ENCODE measurements at regions not wholly inside any gene's neighbourhood (a gene's known extent, or its start where the extent isn't known, plus 50 kb on each side); places are given as distances from the start of the nearest gene placed in this dataset.

DNA sequence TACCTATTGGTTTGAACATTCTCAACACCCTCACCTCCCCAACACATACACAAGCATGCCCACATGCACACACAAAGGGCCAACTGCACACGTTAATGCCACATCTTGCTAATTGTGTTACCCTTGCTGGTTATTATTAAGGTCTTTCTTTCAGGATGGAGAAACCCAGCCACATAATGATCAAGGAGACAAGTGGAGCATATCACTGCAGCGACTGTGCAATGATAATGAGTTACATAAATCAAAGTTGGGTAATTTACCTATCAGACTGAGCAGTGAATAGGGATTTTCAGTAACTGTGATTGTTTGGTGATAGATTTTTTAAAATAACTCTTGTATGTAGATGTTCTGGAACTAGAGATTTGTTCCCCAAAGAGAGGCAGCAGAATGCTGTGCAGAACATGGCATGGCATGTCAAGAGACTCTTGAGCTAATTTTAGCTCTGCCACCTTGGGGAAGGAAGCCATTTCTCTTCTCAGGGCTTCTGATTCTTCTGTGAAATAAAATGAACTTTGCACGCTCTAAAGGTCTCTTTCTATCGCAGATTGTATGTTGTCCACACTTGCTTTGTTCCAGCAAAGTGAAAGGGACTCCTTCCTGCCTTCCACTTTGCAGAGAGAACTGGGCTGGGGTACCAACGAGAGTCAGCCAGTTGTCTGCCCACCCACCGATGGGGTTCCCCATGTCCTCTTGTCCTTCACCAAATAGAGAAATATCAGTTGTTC is 126.0 kb upstream of the CAMK1G start:
- DNase-seq: no peak

DNA sequence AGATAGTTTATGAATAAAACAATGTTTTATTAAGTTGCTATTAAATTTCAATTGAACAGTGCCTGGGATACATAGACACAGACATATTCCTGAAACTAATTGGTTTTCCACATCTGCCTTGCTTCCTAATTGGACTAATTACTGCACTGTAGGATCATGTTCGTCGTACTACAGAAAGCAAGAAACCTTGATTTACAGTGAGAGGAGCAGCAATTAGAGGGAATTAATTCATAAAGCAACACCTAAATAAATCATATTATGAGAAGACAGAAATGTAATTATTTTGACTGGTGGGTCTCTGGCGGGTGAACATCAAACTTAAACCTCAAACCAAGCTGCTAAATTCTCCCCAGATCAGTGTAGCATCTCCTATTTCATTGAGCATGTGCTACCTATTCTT is 124.6 kb upstream of the CAMK1G start:
- no peak for DNase-seq

DNA sequence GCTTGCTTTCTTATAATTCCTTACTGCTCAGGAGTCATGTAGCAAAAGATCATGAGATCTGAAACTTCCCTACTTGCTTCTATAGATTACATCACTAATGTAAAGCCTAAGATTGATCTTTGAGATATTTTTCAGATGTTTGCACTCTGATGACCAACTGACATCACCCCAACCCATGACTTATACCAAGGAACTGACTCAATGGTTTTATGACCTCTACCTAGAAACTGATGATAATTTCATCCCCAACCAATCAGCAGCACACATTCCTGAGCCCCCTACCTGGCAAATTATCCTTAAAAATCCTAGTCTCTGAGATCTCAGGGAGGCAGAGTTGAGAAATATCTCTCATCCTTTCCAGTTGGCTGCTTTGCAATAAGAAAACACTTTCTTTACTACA is 122.3 kb upstream of the CAMK1G start:
- no peak for DNase-seq

DNA sequence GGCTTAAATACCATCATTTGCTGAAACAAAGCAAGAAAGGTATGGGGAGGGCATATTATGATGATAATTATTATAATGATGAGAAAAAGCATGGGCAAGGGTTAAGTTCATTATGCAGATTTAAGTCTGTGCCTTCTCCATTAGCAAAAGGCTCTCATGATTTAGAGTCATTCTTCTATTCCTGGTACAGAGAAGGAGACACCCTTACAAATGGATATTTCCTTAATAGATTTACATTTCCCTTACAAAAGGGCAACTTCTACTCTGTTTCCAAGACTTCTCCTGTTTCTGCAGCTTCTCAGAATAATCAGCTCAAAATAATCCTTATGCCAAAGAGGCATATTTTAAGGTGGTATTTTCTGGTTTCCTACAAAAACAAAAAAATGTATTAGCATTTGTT is 121.1 kb upstream of the CAMK1G start:
- no peak for DNase-seq

DNA sequence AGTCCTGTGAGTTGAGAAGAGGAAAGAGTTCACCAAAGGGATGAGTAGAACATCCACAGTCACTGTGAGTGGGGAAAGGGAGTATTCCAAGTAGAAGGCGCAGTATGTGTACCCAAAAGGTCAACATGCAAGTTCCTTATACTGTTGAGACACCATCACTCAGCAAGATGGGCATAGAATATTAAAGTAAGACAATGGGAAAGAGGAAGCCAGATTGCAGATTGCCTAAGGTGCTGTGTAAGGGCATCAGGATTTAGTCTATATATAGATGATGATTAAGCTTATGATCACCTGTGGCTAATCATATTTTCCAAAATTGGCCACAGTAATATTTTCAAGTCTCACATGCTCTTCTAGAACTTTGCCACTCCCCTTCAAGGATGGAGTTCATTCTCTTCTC is 120.1 kb upstream of the CAMK1G start:
- no peak for DNase-seq

DNA sequence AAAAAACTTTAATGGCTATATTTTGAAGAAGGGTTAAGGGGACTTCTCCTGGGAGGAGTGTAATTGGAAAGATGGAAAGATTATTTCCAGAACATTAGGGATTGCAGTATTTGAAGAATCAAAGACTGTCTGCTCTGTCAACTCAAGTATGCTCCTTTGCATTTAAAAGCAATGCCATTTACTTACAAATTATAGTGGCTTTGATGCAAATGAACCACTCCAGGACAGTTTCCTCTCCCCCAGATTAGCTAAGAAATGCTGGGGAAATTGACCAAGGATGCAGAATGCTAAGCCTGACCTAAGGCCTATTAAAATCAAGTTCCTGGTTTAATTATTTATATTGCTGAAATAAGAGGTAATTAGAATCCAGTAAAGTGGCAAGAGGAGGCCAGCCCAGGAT is 110.5 kb upstream of the CAMK1G start:
- no peak for DNase-seq

DNA sequence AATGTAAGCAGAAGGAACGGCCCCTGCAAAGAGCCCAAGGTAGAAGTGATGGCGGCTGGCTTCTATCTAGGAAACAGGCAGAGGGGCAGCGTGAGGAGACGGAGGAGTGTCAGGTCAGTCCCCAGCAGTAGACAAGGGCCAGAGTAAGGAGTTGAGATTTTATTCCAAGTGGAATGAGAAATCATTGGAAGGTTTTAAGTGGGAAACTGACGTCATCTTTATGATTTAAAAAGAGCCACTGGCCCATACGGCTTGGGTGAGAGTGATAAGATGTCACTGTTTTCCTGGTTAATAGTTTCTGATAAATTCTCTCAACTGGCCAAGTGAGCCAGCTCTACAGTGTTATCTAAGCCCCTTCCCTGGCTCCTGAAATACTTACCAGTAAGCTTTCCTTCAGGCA is 103.2 kb upstream of the CAMK1G start:
- no peak for DNase-seq

DNA sequence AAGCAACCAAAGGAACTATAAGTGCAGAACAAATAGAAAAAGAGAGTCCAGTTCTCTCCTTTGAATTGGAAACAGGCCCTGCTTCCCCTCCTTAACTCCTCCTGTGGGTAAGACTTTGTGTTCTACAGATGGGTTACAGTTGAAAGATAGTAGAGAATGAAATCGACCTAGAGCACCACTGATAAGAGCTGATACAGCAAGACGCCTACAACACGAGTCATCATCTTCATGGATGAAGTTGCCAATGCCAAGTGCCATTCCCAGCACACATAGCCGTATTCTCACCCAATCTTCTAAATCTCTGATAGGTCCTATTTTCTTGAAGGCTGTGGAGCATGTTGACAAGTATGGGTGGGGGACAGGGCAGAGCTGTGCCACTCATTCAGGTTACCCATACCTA is 99.8 kb upstream of the CAMK1G start:
- no peak for DNase-seq

DNA sequence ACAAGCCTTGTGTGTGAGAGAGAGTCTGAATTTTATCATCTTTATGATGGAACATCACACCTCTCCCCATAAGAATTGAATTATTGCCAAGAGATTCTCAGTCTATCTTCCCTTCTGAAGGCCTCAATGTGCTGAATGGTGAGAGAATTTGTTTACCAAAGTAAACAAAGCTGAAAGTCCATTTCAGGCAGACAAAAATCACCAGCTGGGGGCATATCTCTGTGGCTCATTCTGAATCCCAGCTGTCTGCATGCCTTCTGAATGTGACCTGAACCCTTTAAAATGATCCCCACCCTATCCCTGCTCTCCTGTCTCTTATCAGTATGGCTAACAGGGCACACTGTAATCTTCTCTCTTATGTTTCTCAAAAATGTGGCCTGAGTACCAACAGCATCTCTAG is 99.1 kb upstream of the CAMK1G start:
- no peak for DNase-seq

DNA sequence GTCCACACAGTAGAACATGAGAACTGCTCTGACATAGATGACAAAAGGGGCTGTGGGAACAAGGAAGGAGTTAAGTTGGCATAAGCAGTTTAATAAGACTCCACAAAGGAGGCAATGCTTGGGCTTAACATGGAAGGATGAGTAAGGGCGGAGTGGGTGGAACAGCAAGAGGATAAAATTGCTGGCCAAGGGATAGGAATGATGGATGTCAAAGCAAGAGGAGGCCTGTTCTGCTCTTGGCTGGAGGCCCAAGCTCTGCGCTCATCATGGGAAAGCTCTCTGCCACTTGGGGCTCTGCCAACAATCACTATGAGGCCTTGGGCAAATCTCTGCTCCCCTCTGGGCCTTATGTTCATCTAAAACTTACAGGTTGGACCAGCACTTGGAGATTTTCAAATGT is 98.3 kb upstream of the CAMK1G start:
- DNase-seq: no peak

DNA sequence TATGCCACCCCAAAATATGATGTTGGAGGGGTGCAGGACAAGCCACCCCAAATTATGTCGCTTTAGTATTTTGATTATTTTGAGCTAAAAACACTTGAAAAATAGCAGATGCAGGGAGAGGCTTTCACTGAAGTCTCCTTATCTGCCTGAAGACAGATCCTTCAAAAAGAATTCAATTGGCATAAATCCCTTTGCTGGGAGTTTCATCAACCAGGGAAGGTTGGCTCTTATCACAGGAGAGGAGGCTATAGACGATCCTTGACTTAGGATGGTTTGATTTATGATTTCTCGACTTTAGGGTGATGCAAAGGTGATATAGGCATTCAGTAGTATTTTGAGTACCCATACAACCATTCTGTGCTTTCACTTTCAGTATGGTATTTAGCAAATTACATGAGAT is 97.8 kb upstream of the CAMK1G start:
- no peak for DNase-seq

DNA sequence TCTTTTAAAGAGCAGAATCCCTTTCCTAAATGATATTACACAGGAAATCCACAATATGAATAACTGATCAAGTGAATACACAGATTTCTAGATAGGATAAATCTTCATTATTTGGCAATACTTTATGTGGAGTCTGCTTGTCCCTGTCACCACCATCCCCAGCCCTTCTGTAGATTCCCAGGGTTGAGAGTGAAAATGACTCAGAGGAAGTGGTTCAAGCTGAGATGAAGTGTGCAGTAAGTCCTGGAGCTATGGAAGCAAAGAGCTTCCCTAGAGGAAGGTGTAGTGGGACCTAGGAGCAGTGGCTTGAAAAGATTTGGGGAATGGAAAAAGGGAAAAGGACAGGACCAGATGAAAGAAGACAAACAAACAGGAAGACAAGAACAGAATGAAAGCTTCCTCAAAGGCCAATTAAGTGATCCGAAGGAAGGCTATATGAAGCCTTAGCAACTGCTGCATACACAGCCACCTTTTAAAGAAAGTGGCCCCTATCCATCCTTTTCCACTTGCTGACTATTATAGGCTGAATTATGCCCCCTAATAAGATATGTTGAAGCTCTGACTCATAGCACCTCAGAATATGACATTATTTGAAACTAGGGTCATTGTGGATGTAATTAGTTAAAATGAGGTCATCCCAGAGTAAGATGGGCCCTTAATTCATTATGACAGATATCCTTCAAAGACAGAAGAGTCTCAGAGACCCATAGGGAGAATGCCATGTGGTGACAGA is 96.5 kb upstream of the CAMK1G start:
- DNase-seq: no peak

DNA sequence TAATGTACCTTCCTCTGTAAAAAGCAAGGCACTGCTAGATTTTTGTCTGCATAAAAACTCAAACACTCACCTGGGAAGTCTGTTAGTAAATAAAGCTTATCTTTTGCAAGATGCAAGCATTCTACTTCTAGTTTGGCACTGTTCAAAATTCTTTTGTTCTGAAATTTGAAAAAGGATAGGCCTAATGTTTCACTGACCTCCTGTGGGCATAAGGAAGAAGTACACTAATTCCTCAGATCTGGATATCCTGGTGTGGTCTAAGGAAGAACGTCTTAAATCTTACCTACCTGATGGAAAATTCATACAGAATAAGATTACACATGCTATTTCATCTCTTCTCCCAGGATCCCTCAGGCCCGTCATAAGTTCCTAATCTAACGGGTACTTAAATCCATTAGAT is 93.5 kb upstream of the CAMK1G start:
- DNase-seq: no peak

DNA sequence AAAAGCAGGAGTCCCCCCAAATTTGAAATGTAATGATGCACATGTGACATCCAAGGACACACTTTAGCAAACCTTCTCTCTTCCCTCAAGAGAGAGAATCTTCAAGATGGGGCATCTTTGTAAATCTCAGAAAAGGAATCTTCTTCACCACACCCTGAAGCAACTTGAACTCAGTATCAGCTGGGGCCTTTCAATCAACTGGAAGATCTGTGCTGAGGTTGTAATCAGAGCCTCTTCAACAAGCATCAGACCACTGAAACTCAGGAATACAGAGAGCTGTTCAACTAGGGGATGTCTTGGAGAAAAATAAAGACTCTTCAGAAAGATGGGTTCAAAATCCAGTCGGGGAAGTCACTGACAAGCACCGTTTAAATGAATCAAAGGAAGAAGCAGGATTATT is 92.5 kb upstream of the CAMK1G start:
- no peak for DNase-seq

DNA sequence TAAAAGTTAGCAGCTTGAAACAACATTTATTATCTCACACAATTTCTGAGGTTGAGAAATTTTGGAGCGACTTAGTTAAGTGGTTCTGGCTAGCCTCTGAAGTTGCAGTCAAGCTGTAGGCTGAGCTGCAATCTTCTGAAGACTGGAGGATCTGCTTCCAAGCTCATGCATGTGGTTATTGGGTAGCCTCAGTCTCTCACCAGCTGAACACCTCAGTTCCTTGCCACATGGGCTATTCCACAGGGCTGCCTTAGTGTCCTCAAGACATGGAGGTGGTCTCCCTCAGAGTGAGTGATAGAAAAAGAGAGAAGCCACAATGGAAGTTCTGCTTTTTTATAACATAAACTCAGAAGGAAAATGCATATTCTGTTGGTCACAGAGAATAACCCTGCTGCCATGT is 92.0 kb upstream of the CAMK1G start:
- DNase-seq: no peak

DNA sequence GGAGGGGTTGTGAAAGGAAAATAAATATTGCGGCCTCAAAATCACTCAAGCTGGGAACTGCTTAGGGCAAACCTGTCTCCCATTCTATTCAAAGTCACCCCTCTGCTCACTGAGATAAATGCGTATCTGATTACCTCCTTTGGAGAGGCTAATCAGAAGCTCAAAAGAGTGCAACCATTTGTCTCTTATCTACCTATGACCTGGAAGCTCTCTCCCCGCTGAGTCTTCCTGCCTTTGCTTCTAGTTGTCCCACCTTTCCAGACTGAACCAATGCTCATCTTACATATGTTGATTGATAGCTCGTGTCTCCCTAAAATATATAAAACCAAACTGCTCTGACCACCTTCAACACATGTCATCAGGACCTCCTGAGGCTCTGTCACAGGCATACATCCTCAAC is 91.6 kb upstream of the CAMK1G start:
- DNase-seq: no peak

DNA sequence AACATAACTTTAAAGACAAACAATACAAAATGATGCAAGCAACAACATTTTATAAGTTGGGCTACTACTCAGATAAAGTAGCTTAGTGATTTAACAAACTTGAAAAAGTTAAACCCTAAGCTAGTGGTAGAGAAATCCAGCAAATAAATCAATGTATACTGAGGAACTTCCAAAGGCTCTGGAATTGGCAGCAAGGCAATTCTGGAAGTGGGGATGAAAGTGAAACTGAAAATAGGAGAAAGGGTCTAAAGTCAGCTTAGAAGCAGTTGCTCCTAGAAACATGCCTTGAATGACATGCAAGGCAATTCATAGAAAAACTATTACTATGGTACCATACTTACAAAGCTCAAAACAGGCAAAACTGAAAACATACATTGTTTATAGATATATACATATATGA is 90.0 kb upstream of the CAMK1G start:
- no peak for DNase-seq

DNA sequence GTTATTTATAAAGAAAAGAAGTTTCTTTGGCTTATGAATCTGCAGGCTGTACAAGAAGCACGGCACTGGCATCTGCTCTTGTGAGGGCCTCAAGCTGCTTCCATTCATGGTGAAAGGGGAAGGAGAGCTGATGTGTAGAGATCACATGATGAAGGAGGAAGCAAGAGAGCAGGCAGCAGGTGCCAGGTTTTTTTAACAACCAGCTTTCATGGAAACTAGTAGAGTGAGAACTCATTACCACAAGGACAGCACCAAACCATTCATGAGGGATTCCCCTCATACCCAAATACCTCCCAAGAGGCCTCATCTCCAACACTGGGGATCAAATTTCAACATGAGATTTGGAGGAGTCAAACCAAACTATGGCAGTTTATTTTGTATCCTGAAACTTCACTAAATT is 85.8 kb upstream of the CAMK1G start:
- DNase-seq: no peak

DNA sequence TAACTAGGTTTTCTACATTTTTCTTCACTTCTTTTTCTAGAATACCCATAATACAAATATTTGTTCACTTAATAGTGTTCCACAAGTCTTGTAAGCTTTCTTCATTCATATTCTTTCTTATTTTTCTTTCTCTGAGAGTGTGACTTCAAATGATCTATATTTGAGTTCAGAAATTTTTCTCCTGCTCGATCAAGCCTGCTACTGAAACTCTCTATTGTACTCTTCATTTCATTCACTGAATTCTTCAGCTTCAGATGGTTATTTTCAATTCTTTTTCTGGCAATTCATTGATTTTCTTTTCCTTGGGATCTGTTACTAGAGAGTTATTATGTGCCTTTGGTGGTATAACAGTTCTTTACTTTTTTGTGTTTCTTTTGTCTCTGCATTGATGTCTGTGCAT is 82.5 kb upstream of the CAMK1G start:
- no peak for DNase-seq

DNA sequence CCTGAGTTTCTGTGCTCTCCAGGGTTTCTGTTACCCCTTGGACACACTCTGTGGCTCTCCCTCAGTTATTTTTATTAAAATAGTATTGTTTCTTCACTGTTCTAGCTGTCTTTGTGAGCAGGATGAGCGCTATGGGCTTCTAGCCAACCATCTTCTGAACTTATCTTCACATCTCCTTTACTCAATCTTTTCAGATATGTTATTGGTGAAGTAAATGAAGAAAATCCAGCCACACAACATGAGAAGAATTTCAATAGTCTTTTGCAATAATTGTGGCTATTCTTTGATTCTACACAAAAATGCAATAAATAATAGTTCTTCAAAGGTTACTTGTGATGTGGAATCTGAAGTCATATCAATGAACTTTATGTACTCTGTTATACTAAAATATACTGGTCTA is 80.3 kb upstream of the CAMK1G start:
- DNase-seq: no peak

DNA sequence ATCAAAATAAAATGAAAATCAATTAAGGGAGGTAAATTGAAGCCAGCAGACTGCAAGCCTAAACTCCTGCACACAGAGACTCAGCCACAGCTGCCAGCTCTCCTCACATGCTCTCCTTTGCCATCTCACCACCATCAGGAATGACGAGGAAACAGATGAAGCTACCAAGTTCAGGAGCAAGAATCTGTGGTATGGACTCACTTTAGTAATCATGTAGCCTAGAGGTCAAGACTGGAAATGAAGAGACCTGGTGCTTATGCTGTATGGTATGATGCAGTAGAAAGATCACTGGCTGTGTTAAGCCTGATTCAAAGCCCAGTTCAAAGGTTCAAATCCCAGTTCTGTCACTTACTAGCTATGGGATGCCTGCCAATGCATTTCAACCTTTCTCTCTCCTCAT is 78.9 kb upstream of the CAMK1G start:
- DNase-seq: no peak

DNA sequence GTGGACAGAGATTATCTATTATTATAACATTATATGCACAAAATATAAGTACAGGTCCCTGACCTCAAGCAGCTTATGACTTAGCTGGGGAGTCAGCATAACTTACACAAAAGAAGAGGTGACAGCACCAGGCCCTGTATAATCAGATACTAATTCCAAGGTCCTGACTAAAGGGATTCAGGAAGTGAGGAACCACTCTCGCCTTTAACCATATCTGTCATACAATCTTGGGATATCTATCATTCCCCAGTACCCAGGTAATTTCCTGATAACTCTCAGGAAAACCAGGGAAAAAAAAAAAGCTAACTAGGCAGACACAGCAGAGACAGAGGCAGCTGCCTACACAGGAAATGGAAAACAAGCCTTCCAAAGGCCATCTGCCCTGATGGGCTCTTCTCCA is 78.5 kb upstream of the CAMK1G start:
- no peak for DNase-seq

DNA sequence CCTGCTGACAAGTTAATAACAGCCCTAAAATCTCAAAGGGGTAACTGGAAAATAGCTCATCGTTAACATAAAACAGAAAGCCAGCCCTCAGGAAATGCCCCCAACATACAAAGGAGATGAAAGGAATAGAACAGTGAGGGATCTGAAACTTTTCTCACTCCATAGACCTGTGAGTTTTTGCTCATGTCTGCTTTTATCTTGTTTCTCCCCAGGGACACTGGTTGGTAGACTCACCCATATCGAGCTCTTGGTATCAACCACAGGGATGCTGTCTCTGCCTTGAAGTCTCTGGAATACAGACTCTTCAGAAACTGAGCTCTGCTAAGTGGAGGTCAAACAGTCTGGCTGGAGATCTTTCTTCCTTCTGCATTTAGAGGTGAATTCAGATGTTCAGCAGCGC is 77.4 kb upstream of the CAMK1G start:
- no peak for DNase-seq

DNA sequence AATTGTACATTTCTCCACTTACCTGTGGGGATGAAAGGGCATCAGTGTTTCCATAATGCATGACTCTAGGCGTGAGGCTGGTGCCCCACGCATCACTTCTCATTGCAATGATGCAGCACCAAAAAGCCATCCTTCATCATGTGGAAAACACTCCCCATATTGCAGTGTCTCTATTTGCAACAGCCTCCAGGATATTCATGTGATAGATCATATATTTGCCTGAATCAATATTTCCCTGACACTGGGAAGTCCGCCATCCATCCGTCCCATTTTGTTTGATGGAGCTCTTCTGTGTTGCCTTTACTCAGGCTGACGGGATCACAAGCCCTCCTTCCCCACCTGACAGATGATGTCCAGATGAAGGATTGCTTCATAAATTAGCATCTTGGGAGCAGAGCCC is 74.5 kb upstream of the CAMK1G start:
- DNase-seq: no peak
